ENCODE measurements at regions not wholly inside any gene's neighbourhood (a gene's known extent, or its start where the extent isn't known, plus 50 kb on each side); places are given as distances from the start of the nearest gene placed in this dataset.
"Not testable (repeated sequence)": the region's sequence is repeated elsewhere in the genome, so short reads cannot be mapped to it uniquely, and the experiment has no call there.

DNA sequence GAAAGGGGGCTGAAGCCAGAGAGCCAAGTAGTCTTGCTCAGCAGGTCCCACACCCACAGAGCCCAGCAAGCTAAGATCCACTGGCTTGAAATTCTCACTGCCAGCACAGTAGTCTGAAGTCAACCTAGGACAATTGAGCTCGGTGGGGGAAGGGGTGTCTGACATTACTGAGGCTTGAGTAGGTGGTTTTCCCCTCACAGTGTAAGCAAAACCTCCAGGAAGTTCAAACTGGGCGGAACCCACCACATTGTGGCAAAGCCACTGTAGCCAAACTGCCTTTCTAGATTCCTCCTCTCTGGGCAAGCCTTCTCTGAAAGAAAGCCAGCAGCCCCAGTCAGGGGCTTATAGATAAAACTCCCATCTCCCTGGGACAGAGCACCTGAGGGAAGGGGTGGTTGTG, 630.9 kb upstream of the ITGA1 start:
- not testable (repeated sequence) for DNase-seq (ENCODE audit: low read depth, low spot score)

DNA sequence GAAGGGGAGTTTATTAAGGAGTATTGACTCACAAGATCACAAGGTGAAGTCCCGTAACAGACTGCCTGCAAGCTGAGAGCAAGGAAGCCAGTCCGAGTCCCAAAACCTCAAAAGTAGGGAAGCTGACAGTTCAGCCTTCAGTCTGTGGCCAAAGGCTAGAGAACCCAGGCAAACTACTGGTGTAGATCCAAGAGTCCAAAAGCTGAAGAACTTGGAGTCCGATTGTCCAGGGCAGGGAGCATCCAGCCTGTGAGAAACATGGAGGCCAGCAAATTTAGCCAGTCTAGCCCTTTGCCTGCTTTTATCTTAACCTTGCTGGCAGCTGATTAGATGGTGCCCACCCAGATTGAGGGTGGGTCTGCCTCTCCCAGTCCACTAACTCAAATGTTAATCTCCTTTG, 621.9 kb upstream of the ITGA1 start:
- not testable (repeated sequence) for DNase-seq (ENCODE audit: low read depth, low spot score)

DNA sequence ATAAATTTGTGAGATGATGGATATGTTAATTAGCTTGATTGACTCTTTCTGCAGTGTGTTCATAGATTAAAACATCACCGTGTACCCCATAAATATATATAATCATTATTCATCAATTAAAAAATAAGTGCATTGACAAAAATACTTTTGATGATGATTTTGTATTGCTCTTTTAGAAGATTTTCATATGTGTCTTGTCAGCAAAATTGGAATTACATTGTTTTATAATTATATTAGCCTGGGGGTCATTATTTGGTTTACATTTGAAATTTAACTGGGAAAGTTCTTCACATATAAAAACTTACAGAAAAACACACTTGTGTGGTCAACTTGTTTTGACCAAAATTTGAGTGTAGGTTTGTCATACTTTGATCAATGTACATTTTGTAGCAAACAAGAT, 614.6 kb upstream of the ITGA1 start:
- no peak for DNase-seq (ENCODE audit: low read depth, low spot score)

DNA sequence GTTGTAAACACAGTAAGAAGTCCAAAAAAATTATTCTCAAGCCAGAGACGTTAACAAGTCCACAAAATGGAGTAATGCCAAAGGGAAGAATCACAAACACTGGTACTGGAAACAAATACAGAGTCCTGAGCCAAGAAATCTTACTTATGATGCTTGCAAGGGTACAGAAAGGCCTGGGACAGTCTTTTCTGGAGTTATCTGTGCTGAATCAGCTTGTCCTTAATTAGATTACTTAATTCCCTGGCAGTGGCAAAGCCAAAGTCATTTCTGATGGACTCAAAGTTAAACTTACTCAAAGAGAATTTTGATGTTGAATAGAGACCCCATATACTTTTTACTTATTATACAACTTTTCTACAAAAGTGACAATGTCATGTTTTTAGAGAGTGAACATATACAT, 610.5 kb upstream of the ITGA1 start:
- no peak for DNase-seq (ENCODE audit: low read depth, low spot score)

DNA sequence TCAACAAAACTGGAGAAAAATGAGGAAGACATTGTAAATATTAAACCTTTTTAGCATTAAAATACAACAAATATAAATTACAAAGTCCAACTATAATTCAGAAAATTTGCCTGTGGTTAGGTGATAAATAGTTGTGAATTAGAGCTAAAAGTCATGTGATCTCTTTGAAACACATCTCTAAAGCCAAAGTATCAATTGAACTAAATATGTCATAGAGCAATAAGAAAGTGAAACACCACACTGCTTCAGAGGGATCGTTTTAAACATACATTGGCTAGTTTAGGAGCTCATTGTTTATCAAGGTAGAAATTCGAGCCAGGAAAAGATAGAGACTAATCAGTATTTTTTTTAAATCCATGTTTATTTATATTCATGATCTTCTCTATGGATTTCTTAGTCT, 606.3 kb upstream of the ITGA1 start:
- no peak for DNase-seq (ENCODE audit: low read depth, low spot score)

DNA sequence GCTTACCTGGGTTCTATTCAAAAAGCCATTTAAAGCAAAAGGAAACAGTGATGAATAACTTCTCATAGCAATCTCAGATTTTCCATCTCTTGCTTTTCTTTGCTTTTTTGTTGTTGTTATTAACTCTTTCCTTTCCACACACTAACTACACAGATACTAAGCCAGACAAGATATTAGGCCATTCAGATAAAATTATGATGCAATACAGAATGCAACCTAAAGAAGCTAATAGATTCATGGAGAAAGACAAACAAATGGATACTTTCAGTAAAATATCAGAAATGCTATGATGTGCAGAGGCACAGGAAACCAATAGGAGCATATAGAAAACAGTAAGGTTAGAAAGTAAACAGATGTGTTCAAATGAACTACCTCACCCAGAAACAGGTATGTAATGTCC, 597.0 kb upstream of the ITGA1 start:
- no peak for DNase-seq (ENCODE audit: low read depth, low spot score)

DNA sequence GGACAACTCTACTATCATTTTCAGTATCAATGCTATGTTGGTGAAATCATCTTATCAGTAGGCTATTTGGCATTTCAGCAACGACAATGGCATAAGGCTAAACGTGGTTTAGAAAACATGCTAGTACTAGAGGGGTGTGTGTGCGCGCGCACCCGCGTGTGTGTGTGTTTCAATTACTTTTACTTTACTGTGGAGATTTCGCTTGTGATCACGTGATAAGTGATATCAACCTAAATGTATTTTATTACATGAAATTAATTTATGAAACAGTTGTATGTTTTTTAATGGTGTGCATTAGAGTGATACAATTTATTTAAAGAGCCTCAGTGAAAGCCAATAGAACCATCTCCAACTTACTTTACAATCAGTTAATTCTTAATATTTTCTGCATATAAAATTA, 587.9 kb upstream of the ITGA1 start:
- no peak for DNase-seq (ENCODE audit: low read depth, low spot score)

DNA sequence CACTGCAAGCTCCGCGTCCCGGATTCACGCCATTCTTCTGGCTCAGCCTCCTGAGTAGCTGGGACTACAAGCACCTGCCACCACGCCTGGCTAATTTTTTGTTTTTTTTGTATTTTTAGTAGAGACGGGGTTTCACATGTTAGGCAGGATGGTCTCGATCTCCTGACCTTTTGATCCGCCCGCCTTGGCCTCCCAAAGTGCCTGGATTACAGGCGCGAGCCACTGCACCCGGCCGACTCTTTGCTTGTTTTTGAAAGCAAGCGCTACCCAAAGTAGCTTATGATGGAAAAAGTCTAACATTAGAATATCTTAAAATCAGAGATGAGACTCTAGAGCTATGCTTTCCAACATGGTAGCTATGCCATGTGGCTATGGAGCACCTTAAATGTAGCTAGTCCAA, 585.5 kb upstream of the ITGA1 start:
- no peak for DNase-seq (ENCODE audit: low read depth, low spot score)

DNA sequence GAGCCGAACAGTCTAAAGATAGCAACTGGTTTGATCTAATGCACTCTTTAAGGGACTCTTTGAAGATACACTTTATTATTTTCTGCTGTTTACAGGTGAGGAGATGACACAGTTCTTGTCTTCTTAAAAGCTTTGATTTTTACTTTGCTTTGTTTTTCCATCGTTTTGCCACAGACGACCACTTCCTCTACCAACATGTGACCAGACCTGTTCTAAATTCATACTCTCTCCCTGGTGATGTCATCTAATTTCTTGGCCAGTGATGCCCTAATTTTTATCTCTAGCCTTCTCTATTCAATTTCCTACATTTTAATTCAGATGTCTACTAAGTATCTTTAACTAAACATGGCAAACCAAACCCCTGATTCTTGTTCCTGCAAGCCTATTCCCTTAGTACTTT, 583.4 kb upstream of the ITGA1 start:
- no peak for DNase-seq (ENCODE audit: low read depth, low spot score)

Data from iPS DF 19.7 (cell line).